B cell (primary cell): ENCODE measurements at regions not wholly inside any gene's neighbourhood (a gene's known extent, or its start where the extent isn't known, plus 50 kb on each side); places are given as distances from the start of the nearest gene placed in this dataset.

Experiments
- CTCF ChIP-seq: fragments of 200-600 bp; IDR thresholded peaks from one replicate; pipeline ENCODE4 v1.8.0; 2022; ENCODE audit warnings: antibody characterized with exemption, mild to moderate bottlenecking
- EZH2 ChIP-seq: IDR thresholded peaks from 2 replicates; pipeline ENCODE4 v1.6.1; 2012; ENCODE audit warnings: borderline replicate concordance, low read depth, mild to moderate bottlenecking, moderate library complexity, low read length; ENCODE audit not compliant: insufficient read depth, poor library complexity, severe bottlenecking

- TF ChIP-seq CTCF, result no peak
- TF ChIP-seq EZH2, result no peak
These were observed 698.8 kb downstream of the MATN1 start for GRCh38 chr1:30024411-30025195.
